ENCODE measurements at regions not wholly inside any gene's neighbourhood (a gene's known extent, or its start where the extent isn't known, plus 50 kb on each side); places are given as distances from the start of the nearest gene placed in this dataset.

GRCh38 chr1:238319957-238320356, 429.2 kb upstream of the ZP4 start:
- 20% methylated on average over 5 of the region's 5 CpGs for WGBS (ENCODE audit: low lambda C conversion rate)
- ATAC-seq = no peak
- H3K4me3 ChIP-seq (replicated peaks in 1 of 3; ENCODE audit: insufficient read depth in 1 of 3, low read depth in 2 of 3, low read length in 3 of 3) = no peak overlapping the region
- no peak overlapping the region for H2AFZ ChIP-seq (ENCODE audit: low read length)
- no peaks in the 10 kb centered on the region for H3K27me3 ChIP-seq (ENCODE audit: control insufficient read depth in 1 of 2, insufficient read depth in 2 of 2, low read length in 2 of 2)
- no peak for DNase-seq (ENCODE audit: low spot score)
- H3K36me3 ChIP-seq (replicated peaks in 1 of 2; ENCODE audit: control insufficient read depth in 1 of 2, insufficient read depth in 2 of 2, low read length in 2 of 2) = no peaks in the 10 kb centered on the region
- TF ChIP-seq PHF5A (CRISPR knock-in tag; IDR thresholded peaks at IDR 0.05; ENCODE audit: low read depth, unreplicated experiment) (no peak), ZNF136 (CRISPR knock-in tag; IDR thresholded peaks at IDR 0.05; ENCODE audit: low read depth) (no peak), ZNF547 (CRISPR knock-in tag; IDR thresholded peaks at IDR 0.05) (no peak), ZBED4 (CRISPR knock-in tag; IDR thresholded peaks at IDR 0.05; ENCODE audit: borderline replicate concordance) (no peak), ZNF878 (CRISPR knock-in tag; IDR thresholded peaks at IDR 0.05) (no peak), ZNF281 (CRISPR knock-in tag; IDR thresholded peaks at IDR 0.05; ENCODE audit: borderline replicate concordance) (no peak), IKZF1 (IDR thresholded peaks at IDR 0.05) (no peak), ATF7-NPFF (CRISPR knock-in tag; IDR thresholded peaks at IDR 0.05; ENCODE audit: low read depth) (no peak), NONO (IDR thresholded peaks at IDR 0.05) (no peak), NONO (CRISPR knock-in tag; conservative IDR thresholded peaks at IDR 0.05) (no peak)
- TF ChIP-seq, protein P1, sequence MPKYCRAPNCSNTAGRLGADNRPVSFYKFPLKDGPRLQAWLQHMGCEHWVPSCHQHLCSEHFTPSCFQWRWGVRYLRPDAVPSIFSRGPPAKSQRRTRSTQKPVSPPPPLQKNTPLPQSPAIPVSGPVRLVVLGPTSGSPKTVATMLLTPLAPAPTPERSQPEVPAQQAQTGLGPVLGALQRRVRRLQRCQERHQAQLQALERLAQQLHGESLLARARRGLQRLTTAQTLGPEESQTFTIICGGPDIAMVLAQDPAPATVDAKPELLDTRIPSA (CRISPR knock-in tag; IDR thresholded peaks at IDR 0.05; ENCODE audit: borderline replicate concordance) = no peak
- FAIRE-seq = no peak
- no peak overlapping the region for H3K27ac ChIP-seq (ENCODE audit: extremely low read length, insufficient read depth, low read length)
- no peaks in the 10 kb centered on the region for H4K20me1 ChIP-seq (ENCODE audit: insufficient read depth, low read length)
- in situ Hi-C loops (cut with HindIII; ENCODE audit: extremely low pct_ligation_motif_present, low pct_unique_long_range_greater_than_20kb) = no loop called here
- ChIA-PET POLR2A (no interaction called here), CTCF (ENCODE audit: low intra/inter-chr PET ratio, low total read pairs) (no interaction called here)
- no peak overlapping the region for H3K4me2 ChIP-seq (ENCODE audit: low read depth, low read length)
- no peak overlapping the region for H3K9ac ChIP-seq (ENCODE audit: insufficient read depth, low read depth, low read length)
- no peaks in the 10 kb centered on the region for H3K4me1 ChIP-seq (ENCODE audit: insufficient read depth, low read length)
- BruUV-seq (replicated peaks) = no TSS peak
- intact Hi-C loops (cut with micrococcal nuclease; ENCODE audit: unreplicated experiment) = no loop called here
- no peaks in the 10 kb centered on the region for H3K79me2 ChIP-seq (ENCODE audit: insufficient read depth, low read length)
- peaks cover 89% of the 10 kb centered on the region for H3K9me3 ChIP-seq (ENCODE audit: low read length)
